ENCODE measurements at regions not wholly inside any gene's neighbourhood (a gene's known extent, or its start where the extent isn't known, plus 50 kb on each side); places are given as distances from the start of the nearest gene placed in this dataset.
A peak's percentile ranks its signal among the peaks of the same experiment; 100 is the strongest.
"Not testable (repeated sequence)": the region's sequence is repeated elsewhere in the genome, so short reads cannot be mapped to it uniquely, and the experiment has no call there.

DNA sequence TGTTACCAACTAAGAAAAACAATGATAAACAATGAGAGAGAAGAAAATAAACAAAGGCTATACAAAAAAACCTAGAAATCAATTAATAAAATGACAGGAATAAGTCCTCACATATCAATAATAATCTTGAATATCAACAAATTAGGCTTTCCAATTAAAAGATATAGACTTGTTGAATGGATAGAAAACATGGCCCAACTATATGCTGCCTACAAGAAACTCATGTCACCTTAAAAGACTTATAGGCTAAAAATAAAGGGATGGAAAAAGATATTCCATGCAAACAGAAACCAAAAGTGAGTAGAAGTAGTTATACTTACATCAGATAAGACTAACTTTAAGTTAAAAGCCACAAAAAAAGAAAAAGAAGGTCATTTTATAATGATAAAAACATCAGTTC is 183.9 kb downstream of the MYRFL start:
- Histone ChIP-seq H3K4me1 (no peaks in the 10 kb centered on the region), H3K36me3 (no peaks in the 10 kb centered on the region), H3K4me3 (no peak overlapping the region), H3K27ac (no peak overlapping the region), H3K27me3 (no peaks in the 10 kb centered on the region), H3K9me3 (peaks cover 0 to 30% of the 10 kb centered on the region in 2 donors)
- TF ChIP-seq, protein P1, sequence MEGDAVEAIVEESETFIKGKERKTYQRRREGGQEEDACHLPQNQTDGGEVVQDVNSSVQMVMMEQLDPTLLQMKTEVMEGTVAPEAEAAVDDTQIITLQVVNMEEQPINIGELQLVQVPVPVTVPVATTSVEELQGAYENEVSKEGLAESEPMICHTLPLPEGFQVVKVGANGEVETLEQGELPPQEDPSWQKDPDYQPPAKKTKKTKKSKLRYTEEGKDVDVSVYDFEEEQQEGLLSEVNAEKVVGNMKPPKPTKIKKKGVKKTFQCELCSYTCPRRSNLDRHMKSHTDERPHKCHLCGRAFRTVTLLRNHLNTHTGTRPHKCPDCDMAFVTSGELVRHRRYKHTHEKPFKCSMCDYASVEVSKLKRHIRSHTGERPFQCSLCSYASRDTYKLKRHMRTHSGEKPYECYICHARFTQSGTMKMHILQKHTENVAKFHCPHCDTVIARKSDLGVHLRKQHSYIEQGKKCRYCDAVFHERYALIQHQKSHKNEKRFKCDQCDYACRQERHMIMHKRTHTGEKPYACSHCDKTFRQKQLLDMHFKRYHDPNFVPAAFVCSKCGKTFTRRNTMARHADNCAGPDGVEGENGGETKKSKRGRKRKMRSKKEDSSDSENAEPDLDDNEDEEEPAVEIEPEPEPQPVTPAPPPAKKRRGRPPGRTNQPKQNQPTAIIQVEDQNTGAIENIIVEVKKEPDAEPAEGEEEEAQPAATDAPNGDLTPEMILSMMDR (IDR thresholded peaks at IDR 0.05), result no peak
- intact Hi-C loops (cut with DNase I), result no loop called here
- ATAC-seq (no peak), DNase-seq (no peak)

- Histone ChIP-seq H3K36me3 (no peaks in the 10 kb centered on the region), H3K27ac (no peak overlapping the region), H3K4me1 (no peaks in the 10 kb centered on the region), H3K9me3 (peaks cover 0 to 30% of the 10 kb centered on the region in 2 donors), H3K4me3 (no peak overlapping the region), H3K27me3 (no peaks in the 10 kb centered on the region)
- TF ChIP-seq, protein P1 (IDR thresholded peaks at IDR 0.05), result no peak
- DNase-seq, result no peak
- intact Hi-C loops (cut with DNase I), result no loop called here
- ATAC-seq, result no peak
Measured at GRCh38 chr12:70011353-70011752, 186.3 kb downstream of the MYRFL start.

DNA sequence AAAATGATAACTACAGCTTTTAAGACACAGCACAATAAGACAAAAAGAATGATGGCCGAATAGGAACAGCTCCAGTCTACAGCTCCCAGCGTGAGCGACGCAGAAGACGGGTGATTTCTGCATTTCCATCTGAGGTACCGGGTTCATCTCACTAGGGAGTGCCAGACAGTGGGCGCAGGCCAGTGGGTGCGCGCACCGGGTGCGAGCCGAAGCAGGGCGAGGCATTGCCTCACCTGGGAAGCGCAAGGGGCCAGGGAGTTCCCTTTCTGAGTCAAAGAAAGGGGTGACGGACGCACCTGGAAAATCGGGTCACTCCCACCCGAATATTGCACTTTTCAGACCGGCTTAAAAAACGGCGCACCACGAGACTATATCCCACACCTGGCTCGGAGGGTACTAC is 188.0 kb downstream of the MYRFL start:
- ATAC-seq; DNase-seq; H3K27ac ChIP-seq; H3K4me1 ChIP-seq; intact Hi-C loops (cut with DNase I); H3K27me3 ChIP-seq; H3K36me3 ChIP-seq; H3K4me3 ChIP-seq: not testable (repeated sequence)
- H3K9me3 ChIP-seq, result peaks cover 0 to 20% of the 10 kb centered on the region in 2 donors

DNA sequence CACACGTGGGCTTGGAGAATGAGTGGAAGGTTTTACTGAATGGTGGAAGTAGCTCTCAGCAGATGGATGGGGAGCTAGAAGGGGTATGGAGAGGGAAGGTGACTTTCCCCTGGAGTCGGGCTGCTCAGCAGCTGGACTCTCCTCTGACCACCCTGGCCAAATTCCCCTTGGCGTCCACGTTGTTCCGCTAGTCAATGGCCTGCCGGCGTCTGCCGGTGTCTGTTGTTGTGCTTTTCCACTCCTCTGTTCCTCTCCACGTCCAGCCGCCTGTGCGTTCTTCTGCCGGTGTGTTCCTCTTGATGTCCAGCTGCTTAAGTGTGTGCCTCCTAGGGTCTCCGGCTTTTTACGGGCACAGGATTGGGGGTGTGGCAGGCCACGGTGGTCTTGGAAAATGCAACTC is 203.5 kb downstream of the MYRFL start:
- H3K27ac ChIP-seq, result no peak overlapping the region
- TF ChIP-seq, protein P1 (IDR thresholded peaks at IDR 0.05), result no peak
- DNase-seq (peak in 1 of 4 donors; percentile 57), ATAC-seq (no peak)
- H3K4me3 ChIP-seq, result no peak overlapping the region
- H3K27me3 ChIP-seq, result no peaks in the 10 kb centered on the region
- no peaks in the 10 kb centered on the region for H3K4me1 ChIP-seq
- H3K36me3 ChIP-seq, result no peaks in the 10 kb centered on the region
- intact Hi-C loops (cut with DNase I), result no loop called here
- H3K9me3 ChIP-seq, result no peaks in the 10 kb centered on the region

DNA sequence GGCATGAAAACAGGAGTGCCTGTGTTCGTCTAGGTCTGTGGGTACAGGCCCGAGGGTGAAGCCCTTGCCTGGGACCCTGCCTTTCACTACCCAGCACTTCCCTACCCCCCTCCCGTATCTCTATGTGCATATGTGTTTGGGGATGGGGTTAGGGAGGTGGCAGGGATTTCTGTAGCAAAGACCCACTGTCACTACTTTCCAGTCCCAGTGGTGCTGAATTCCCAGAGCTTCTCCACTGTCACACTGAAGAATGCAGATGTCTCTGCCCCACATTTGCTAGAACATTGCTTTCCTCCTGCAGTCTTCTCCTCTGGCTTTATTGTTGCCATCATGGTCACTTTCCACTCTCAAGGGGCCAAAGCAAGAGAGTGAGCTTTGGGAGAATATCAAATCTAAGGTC is 203.9 kb downstream of the MYRFL start:
- no peaks in the 10 kb centered on the region for H3K27me3 ChIP-seq
- intact Hi-C loops (cut with DNase I), result no loop called here
- no peak overlapping the region for H3K27ac ChIP-seq
- TF ChIP-seq, protein P1 (IDR thresholded peaks at IDR 0.05), result no peak
- H3K4me3 ChIP-seq, result no peak overlapping the region
- no peaks in the 10 kb centered on the region for H3K36me3 ChIP-seq
- DNase-seq (no peak), ATAC-seq (no peak)
- no peaks in the 10 kb centered on the region for H3K4me1 ChIP-seq
- no peaks in the 10 kb centered on the region for H3K9me3 ChIP-seq

- intact Hi-C loops (cut with DNase I), result no loop called here
Measured at GRCh38 chr12:70031046-70031445, 206.0 kb downstream of the MYRFL start.

More at GRCh38 chr12:70031046-70031445, 206.0 kb downstream of the MYRFL start:
- Histone ChIP-seq H3K36me3 (no peaks in the 10 kb centered on the region), H3K27ac (no peak overlapping the region), H3K9me3 (no peaks in the 10 kb centered on the region), H3K27me3 (no peaks in the 10 kb centered on the region), H3K4me1 (no peaks in the 10 kb centered on the region), H3K4me3 (no peak overlapping the region)
- TF ChIP-seq, protein P1 (IDR thresholded peaks at IDR 0.05), result no peak
- DNase-seq (no peak), ATAC-seq (no peak)

All from left lung (tissue), 4 donors.